H1 (cell line): ENCODE measurements at regions not wholly inside any gene's neighbourhood (a gene's known extent, or its start where the extent isn't known, plus 50 kb on each side); places are given as distances from the start of the nearest gene placed in this dataset.

Source experiments
- CTCF ChIA-PET: fragments of 300-600 bp; sonication (Branson Sonifier 250); formaldehyde crosslinking; loops from one replicate; lab custom pipeline; 2021; ENCODE audit not compliant: partially characterized antibody; lab: Charles Lee
- POLR2A ChIA-PET: fragments of 300-600 bp; sonication (Branson Sonifier 250); formaldehyde crosslinking; loops from one replicate; lab custom pipeline; 2021; ENCODE audit warnings: inconsistent platforms; ENCODE audit not compliant: partially characterized antibody; lab: Charles Lee
- DNase-seq, 2 experiments: peaks; one replicate each; pipeline versions ENCODE4 v3.0.0 to v3.0.0-alpha.2; 2010 to 2022; ENCODE audit warnings: low spot score in 2 of 2, low read depth in 1 of 2, mixed read lengths in 1 of 2
- FAIRE-seq: peaks from 2 replicates; lab custom pipeline; 2011; peaks lifted over from hg19 to GRCh38; lab: Jason Lieb, UNC
- H2AFZ ChIP-seq: 2 replicates; pipeline ENCODE4 v1.8.1; 2012; ENCODE audit warnings: low read length, inconsistent platforms
- H2AK5ac ChIP-seq: 2 replicates; pipeline ENCODE4 v1.6.1; 2013; ENCODE audit warnings: low read depth, low read length
- H2BK120ac ChIP-seq: replicated peaks from 2 replicates; pipeline ENCODE3; 2013; ENCODE audit warnings: low read depth, low read length, inconsistent platforms
- H2BK12ac ChIP-seq: 2 replicates; pipeline ENCODE4 v1.6.1; 2013; ENCODE audit warnings: low read depth, low read length
- H2BK15ac ChIP-seq: 2 replicates; pipeline ENCODE4 v1.6.1; 2013; ENCODE audit warnings: low read length
- H2BK20ac ChIP-seq: 2 replicates; pipeline ENCODE4 v1.6.1; 2013; ENCODE audit warnings: low read length
- H2BK5ac ChIP-seq: 2 replicates; pipeline ENCODE4 v1.6.1; 2013; ENCODE audit warnings: low read depth, low read length
- H3K14ac ChIP-seq: 2 replicates; pipeline ENCODE4 v1.6.1; 2013; ENCODE audit warnings: inconsistent platforms; ENCODE audit not compliant: insufficient read length
- H3K18ac ChIP-seq: 2 replicates; pipeline ENCODE4 v1.6.1; 2013; ENCODE audit warnings: low read length; ENCODE audit errors: extremely low read depth
- H3K23ac ChIP-seq: 2 replicates; pipeline ENCODE4 v1.6.1; 2013; ENCODE audit warnings: inconsistent platforms; ENCODE audit not compliant: insufficient read length
- H3K23me2 ChIP-seq: 2 replicates; pipeline ENCODE4 v1.6.1; 2013; ENCODE audit warnings: low read depth, low read length
- H3K27ac ChIP-seq: 2 replicates; pipeline ENCODE4 v1.6.1; 2011; ENCODE audit warnings: low read depth, low read length, inconsistent platforms
- H3K27me3 ChIP-seq, 4 experiments: replicated peaks in 1 of 4; 1 replicate in 1 of 4; 2 replicates in 3 of 4; pipeline versions ENCODE4 v1.6.1 to v1.8.1; 2011 to 2013; ENCODE audit warnings: low read length in 3 of 4, mild to moderate bottlenecking in 3 of 4, inconsistent platforms in 2 of 4, mixed read lengths in 2 of 4, moderate library complexity in 1 of 4; ENCODE audit not compliant: control insufficient read depth in 3 of 4, insufficient read depth in 3 of 4; ENCODE audit errors: extremely low read depth in 1 of 4
- H3K36me3 ChIP-seq, 4 experiments: 2 replicates each; pipeline versions ENCODE4 v1.6.1 to v1.8.1; 2011 to 2013; ENCODE audit warnings: mild to moderate bottlenecking in 4 of 4, low read length in 3 of 4, moderate library complexity in 2 of 4, control low read depth in 1 of 4, inconsistent platforms in 1 of 4; ENCODE audit not compliant: insufficient read depth in 4 of 4, control insufficient read depth in 2 of 4
- H3K4ac ChIP-seq: replicated peaks from 2 replicates; pipeline ENCODE3; 2013; ENCODE audit warnings: low read length, low read depth, mixed read lengths, inconsistent platforms; ENCODE audit not compliant: insufficient read length
- H3K4me1 ChIP-seq, 4 experiments: replicated peaks in 1 of 4; 1 replicate in 1 of 4; 2 replicates in 3 of 4; pipeline versions ENCODE4 v1.6.1 to v1.8.1; 2011 to 2013; ENCODE audit warnings: low read length in 3 of 4, inconsistent platforms in 2 of 4, mixed read lengths in 1 of 4; ENCODE audit not compliant: insufficient read depth in 4 of 4, control insufficient read depth in 3 of 4
- H3K4me2 ChIP-seq, 2 experiments: 2 replicates each; pipeline versions ENCODE4 v1.6.1 to v1.8.1; 2011 to 2013; ENCODE audit warnings: low read depth in 2 of 2, low read length in 2 of 2, control low read depth in 1 of 2, inconsistent platforms in 1 of 2, mild to moderate bottlenecking in 1 of 2; ENCODE audit not compliant: insufficient read depth in 1 of 2
- H3K4me3 ChIP-seq, 4 experiments: fragments of 200-600, 300-600 bp in 1 of 4; sonication (generic), shearing (Covaris generic), sonication (Bioruptor Twin) in 1 of 4; 2 replicates each; pipeline versions ENCODE4 v1.5.1 to v1.8.1; 2011 to 2016; ENCODE audit warnings: low read length in 4 of 4, low read depth in 3 of 4, control low read depth in 2 of 4, inconsistent platforms in 2 of 4, mild to moderate bottlenecking in 2 of 4, mixed read lengths in 1 of 4, moderate library complexity in 1 of 4; ENCODE audit not compliant: insufficient read depth in 2 of 4; ENCODE audit errors: extremely low read depth in 1 of 4
- H3K56ac ChIP-seq: replicated peaks from 2 replicates; pipeline ENCODE3; 2013; ENCODE audit warnings: low read depth, mild to moderate bottlenecking, mixed read lengths, low read length, inconsistent platforms; ENCODE audit not compliant: insufficient read length
- H3K79me1 ChIP-seq: 2 replicates; pipeline ENCODE4 v1.6.1; 2013; ENCODE audit warnings: low read depth, low read length, control low read depth
- H3K79me2 ChIP-seq, 2 experiments: 2 replicates each; pipeline versions ENCODE4 v1.6.1 to v1.8.1; 2012 to 2013; ENCODE audit warnings: low read length in 2 of 2, mild to moderate bottlenecking in 2 of 2, inconsistent platforms in 1 of 2; ENCODE audit not compliant: insufficient read depth in 2 of 2, control insufficient read depth in 1 of 2
- H3K9ac ChIP-seq, 4 experiments: replicated peaks in 1 of 4; 1 replicate in 1 of 4; 2 replicates in 3 of 4; pipeline versions ENCODE4 v1.6.1 to v1.8.1; 2011 to 2013; ENCODE audit warnings: low read depth in 3 of 4, low read length in 3 of 4, control low read depth in 2 of 4, mild to moderate bottlenecking in 2 of 4, moderate library complexity in 2 of 4, inconsistent platforms in 1 of 4; ENCODE audit errors: extremely low read depth in 1 of 4
- H3K9me3 ChIP-seq, 2 experiments: 2 replicates each; pipeline versions ENCODE4 v1.6.1 to v1.8.1; 2012 to 2013; ENCODE audit warnings: mild to moderate bottlenecking in 2 of 2, moderate library complexity in 2 of 2, control low read depth in 1 of 2, inconsistent platforms in 1 of 2, low read depth in 1 of 2, low read length in 1 of 2, mixed read lengths in 1 of 2; ENCODE audit not compliant: insufficient read depth in 2 of 2
- H4K20me1 ChIP-seq, 2 experiments: replicated peaks in 1 of 2; 2 replicates each; pipeline versions ENCODE3 to v1.8.1; 2011 to 2013; ENCODE audit warnings: inconsistent platforms in 2 of 2, low read length in 2 of 2, mild to moderate bottlenecking in 1 of 2; ENCODE audit not compliant: insufficient read depth in 2 of 2, control insufficient read depth in 1 of 2
- H4K5ac ChIP-seq: 2 replicates; pipeline ENCODE4 v1.6.1; 2013; ENCODE audit warnings: low read length, low read depth, mixed read lengths, inconsistent platforms; ENCODE audit not compliant: insufficient read length
- H4K8ac ChIP-seq: 2 replicates; pipeline ENCODE4 v1.8.0; 2013; ENCODE audit warnings: mild to moderate bottlenecking, moderate library complexity, low read length, inconsistent platforms; ENCODE audit not compliant: insufficient read depth; ENCODE audit errors: extremely low read depth
- H4K91ac ChIP-seq: replicated peaks from 2 replicates; pipeline ENCODE3; 2013; ENCODE audit warnings: low read length, mixed read lengths, inconsistent platforms; ENCODE audit not compliant: insufficient read length
- BACH1 ChIP-seq: IDR thresholded peaks from 2 replicates; pipeline ENCODE4 v1.6.1; 2012; ENCODE audit warnings: low read length, improper control_type of control experiment
- BRCA1 ChIP-seq: IDR thresholded peaks from 2 replicates; pipeline ENCODE4 v1.6.1; 2012; ENCODE audit warnings: low read depth, low read length, improper control_type of control experiment
- CHD1 ChIP-seq: IDR thresholded peaks from 2 replicates; pipeline ENCODE4 v1.6.1; 2012; ENCODE audit warnings: low read depth, low read length, improper control_type of control experiment
- CHD2 ChIP-seq: IDR thresholded peaks from 2 replicates; pipeline ENCODE4 v1.6.1; 2012; ENCODE audit warnings: low read length, improper control_type of control experiment
- FOSL1 ChIP-seq: IDR thresholded peaks from 2 replicates; pipeline ENCODE4 v1.6.1; 2011; ENCODE audit warnings: mild to moderate bottlenecking, low read depth, low read length, moderate library complexity; ENCODE audit not compliant: insufficient read depth
- GABPA ChIP-seq: IDR thresholded peaks from 2 replicates; pipeline ENCODE4 v1.6.1; 2011; ENCODE audit warnings: mild to moderate bottlenecking, low read length, moderate library complexity, borderline replicate concordance; ENCODE audit not compliant: insufficient read depth
- HDAC6 ChIP-seq: IDR thresholded peaks from one replicate; pipeline ENCODE4 v1.7.1; 2012; ENCODE audit warnings: low read depth, mild to moderate bottlenecking, inconsistent platforms, low read length, moderate library complexity
- KDM5A ChIP-seq: fragments of 200-600 bp; IDR thresholded peaks from 2 replicates; pipeline ENCODE4 v1.7.1; 2012; ENCODE audit warnings: mild to moderate bottlenecking, low read length, inconsistent platforms, mixed read lengths
- NRF1 ChIP-seq: IDR thresholded peaks from 2 replicates; pipeline ENCODE4 v1.6.1; 2011; ENCODE audit warnings: mild to moderate bottlenecking, low read depth, low read length, improper control_type of control experiment
- POU5F1 ChIP-seq: IDR thresholded peaks from 2 replicates; pipeline ENCODE4 v1.6.1; 2011; ENCODE audit warnings: low read depth, mild to moderate bottlenecking, low read length, moderate library complexity
- RAD21 ChIP-seq, 2 experiments: IDR thresholded peaks in 1 of 2; conservative IDR thresholded peaks in 1 of 2; 2 replicates each; pipeline ENCODE4 v1.6.1; 2011; ENCODE audit warnings: low read depth in 2 of 2, low read length in 2 of 2, improper control_type of control experiment in 1 of 2, inconsistent platforms in 1 of 2, mild to moderate bottlenecking in 1 of 2, moderate library complexity in 1 of 2
- SAP30 ChIP-seq: fragments of 300-600 bp; sonication (generic); IDR thresholded peaks from 2 replicates; pipeline ENCODE4 v1.7.1; 2012; ENCODE audit warnings: low read length, moderate library complexity, mild to moderate bottlenecking, inconsistent platforms; ENCODE audit not compliant: insufficient read depth, insufficient replicate concordance
- TAF1 ChIP-seq: IDR thresholded peaks from 2 replicates; pipeline ENCODE4 v1.6.1; 2011; ENCODE audit warnings: mild to moderate bottlenecking, low read depth, low read length
- WGBS, 2 experiments: shearing (Covaris generic) in 1 of 2; methylation state at CpG; one replicate each; pipeline versions ENCODE4 v1.1.6 to v1.1.7; 2013 to 2015; ENCODE audit warnings: low lambda C conversion rate in 2 of 2, mixed read lengths in 2 of 2, inconsistent platforms in 1 of 2, low coverage in 1 of 2, missing lambda C conversion rate in 1 of 2; ENCODE audit not compliant: insufficient replicate concordance in 2 of 2, insufficient coverage in 1 of 2, insufficient read length in 1 of 2; ENCODE audit errors: extremely low coverage in 1 of 2, missing lambda C conversion rate in 1 of 2; 5-methylcytosine and 5-hydroxymethylcytosine counted together
- TF ChIP-seq, protein P1 (sequence below): IDR thresholded peaks from 2 replicates; pipeline ENCODE4 v1.6.1; 2012; ENCODE audit warnings: inconsistent platforms

GRCh38 chr1:199135901-199136300 lies 497.1 kb downstream of the PTPRC start:
- H3K4me3 ChIP-seq, result no peak overlapping the region
- CTCF ChIA-PET, result no interaction called here
- TF ChIP-seq GABPA, result no peak
- TF ChIP-seq KDM5A, result no peak
- TF ChIP-seq BRCA1, result no peak
- no peak for TF ChIP-seq BACH1
- TF ChIP-seq, protein P1, sequence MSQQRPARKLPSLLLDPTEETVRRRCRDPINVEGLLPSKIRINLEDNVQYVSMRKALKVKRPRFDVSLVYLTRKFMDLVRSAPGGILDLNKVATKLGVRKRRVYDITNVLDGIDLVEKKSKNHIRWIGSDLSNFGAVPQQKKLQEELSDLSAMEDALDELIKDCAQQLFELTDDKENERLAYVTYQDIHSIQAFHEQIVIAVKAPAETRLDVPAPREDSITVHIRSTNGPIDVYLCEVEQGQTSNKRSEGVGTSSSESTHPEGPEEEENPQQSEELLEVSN, result no peak
- TF ChIP-seq POU5F1, result no peak
- TF ChIP-seq HDAC6, result no peak
- TF ChIP-seq TAF1, result no peak
- TF ChIP-seq RAD21 (IDR thresholded peaks at IDR 0.05 in 1 of 2, conservative IDR thresholded peaks at IDR 0.05 in 1 of 2; ENCODE audit: low read depth in 2 of 2, low read length in 2 of 2), result no peak
- TF ChIP-seq SAP30, result no peak
- no peak for TF ChIP-seq NRF1
- no peak for TF ChIP-seq FOSL1
- TF ChIP-seq CHD1, result no peak
- TF ChIP-seq CHD2, result no peak

More at GRCh38 chr1:199135901-199136300, 497.1 kb downstream of the PTPRC start:
- Histone ChIP-seq H2BK120ac (no peak overlapping the region), H2BK15ac (no peak overlapping the region), H3K14ac (no peak overlapping the region), H3K9me3 (no peaks in the 10 kb centered on the region), H4K5ac (no peak overlapping the region), H3K4ac (no peak overlapping the region), H2AK5ac (no peak overlapping the region), H2BK5ac (no peak overlapping the region), H4K8ac (no peak overlapping the region), H3K23me2 (no peaks in the 10 kb centered on the region), H4K20me1 (no peaks in the 10 kb centered on the region), H2BK20ac (no peak overlapping the region), H3K18ac (no peak overlapping the region), H2AFZ (no peak overlapping the region), H2BK12ac (no peak overlapping the region), H3K27me3 (no peaks in the 10 kb centered on the region), H3K4me2 (no peak overlapping the region), H3K9ac (no peak overlapping the region), H3K56ac (no peak overlapping the region), H3K4me1 (no peaks in the 10 kb centered on the region), H3K27ac (no peak overlapping the region), H4K91ac (no peak overlapping the region), H3K36me3 (no peaks in the 10 kb centered on the region), H3K79me2 (no peaks in the 10 kb centered on the region), H3K23ac (no peak overlapping the region), H3K79me1 (no peaks in the 10 kb centered on the region)
- WGBS, 2 experiments, result 91% methylated on average over 4 of the region's 4 CpGs; no CpG with 5 or more reads in 1 of the 2 experiments
- POLR2A ChIA-PET, result no interaction called here
- DNase-seq (no peak), FAIRE-seq (no peak)
